ENCODE measurements at regions not wholly inside any gene's neighbourhood (a gene's known extent, or its start where the extent isn't known, plus 50 kb on each side); places are given as distances from the start of the nearest gene placed in this dataset.
A peak's percentile ranks its signal among the peaks of the same experiment; 100 is the strongest.

GRCh38 chr1:200248541-200248940, 161.3 kb downstream of the ZNF281 start:
- no peak for DNase-seq

GRCh38 chr1:200247518-200247917, 162.3 kb downstream of the ZNF281 start:
- no peak for DNase-seq

DNA sequence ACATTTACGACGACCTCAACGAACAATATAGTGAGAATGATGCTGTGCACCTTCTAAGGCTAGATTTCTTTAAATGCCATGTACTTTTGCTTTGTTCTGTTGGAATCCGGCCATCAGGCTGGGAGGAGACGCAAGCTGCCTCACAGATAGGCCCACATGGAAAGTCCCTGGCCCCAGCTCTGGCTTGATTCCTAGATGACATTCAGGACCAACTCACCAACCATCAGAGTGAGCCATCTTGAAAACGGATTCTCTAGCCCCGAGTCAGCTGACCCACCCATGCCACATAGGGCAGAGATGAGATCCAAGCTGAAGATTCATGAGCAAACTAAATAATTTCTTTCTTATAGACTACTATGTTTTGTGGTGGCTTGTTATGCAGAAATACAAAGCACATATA, 164.4 kb downstream of the ZNF281 start:
- DNase-seq, result no peak

- DNase-seq, result peak; percentile 51
These were observed 166.8 kb downstream of the ZNF281 start for GRCh38 chr1:200243042-200243437.

DNA sequence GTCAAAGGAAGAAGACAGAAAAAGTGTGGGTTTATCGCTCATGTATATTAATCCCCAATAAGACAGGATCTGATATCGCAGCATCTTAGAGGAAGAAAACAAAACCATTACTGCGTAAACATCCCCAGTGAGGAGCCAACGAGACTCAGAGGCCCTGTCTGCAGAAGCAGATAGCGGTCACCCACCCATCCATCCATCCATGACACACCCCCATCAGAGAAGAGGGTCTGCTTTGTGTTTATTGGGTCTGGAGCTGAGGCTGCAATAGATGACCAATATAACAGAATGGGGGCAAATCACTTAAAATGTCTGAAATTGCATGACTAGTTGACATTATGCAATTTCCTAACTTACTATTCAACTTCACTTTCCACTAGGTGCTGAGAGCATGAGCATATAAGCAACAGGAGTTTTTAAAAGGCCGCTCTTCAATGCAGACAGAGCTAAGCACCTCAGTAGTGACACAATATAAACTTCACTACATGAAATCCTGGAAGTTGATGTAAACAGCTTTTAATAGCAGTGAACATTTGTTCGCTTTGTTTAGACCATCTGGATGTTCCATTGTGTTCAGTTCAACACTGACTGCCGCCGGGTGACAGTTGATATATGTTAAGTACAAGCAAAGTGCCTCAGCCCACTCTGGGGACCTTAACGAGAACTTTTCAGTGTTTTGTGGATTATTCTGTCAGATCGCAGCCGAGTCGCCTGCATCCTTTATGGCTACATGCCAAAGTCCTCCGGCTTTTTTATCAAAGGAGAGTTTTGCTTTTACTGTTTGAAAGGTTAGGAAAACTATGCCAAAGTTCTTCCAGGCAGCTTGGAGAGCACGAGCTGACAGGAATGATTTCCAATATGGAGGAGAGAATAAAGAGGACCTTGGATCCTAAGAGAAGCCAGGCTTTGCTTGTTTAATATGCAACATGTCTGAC, 167.5 kb downstream of the ZNF281 start:
- DNase-seq, result peak; percentile 51

DNA sequence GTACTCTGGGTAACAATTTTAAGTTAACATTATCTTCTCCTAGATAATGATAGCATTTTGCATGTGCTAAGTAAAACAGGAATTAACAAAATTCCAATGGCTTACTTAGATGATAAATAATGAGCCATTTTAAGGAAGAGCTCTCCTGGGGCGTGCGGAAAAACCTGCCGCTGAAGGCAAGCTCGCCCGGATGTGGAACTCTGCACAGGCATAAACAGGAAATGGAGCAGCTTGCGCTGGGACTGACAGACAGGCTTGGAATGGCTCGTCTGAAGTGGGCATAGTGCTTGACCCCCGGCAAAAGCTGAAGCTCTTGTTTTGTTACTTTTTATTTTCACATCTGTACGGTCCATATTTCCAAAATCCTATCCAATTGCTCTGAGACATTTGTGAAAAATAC, 169.2 kb downstream of the ZNF281 start:
- no peak for DNase-seq

- DNase-seq, result no peak
These were observed 171.5 kb downstream of the ZNF281 start for GRCh38 chr1:200238311-200238710.

DNA sequence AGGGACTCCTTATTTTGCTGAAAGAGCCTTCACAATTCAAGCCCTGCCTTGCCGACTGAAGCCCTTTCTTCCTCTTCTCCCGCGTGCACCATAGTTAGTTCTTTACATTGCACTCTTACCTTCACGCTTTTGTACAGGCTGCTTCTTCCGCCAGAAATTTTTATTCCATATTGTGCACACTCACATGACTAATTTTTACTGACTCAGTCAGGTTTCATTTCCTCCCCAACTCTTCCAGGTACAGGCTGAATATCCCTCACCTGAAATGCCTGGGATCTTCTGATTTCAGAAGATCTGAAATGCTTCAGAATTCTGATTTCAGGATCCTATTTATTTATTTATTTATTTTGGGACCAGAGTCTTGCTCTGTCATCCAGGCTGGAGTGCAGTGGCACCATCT, 172.8 kb downstream of the ZNF281 start:
- no peak for DNase-seq

- no peak for DNase-seq
These were observed 174.9 kb downstream of the ZNF281 start for GRCh38 chr1:200234938-200235337.

DNA sequence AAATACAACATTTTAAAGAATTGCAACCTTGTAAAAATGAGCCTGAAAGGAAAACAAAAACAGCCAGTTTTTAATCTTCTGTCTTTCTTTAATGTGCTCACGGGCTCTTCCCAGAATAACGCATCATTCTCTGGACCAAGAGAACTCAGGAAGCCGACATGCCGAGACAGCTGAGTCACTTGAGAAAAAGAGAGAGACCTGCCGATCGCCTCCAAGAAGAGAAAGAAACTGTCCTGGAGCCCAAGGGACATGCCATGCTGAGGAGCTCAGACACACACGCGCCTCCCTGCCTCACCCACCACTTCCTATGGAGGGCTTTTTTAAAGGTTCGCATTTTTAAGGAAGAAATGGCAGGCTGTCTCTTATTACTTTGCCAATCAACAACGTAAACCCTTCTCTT, 176.4 kb downstream of the ZNF281 start:
- no peak for DNase-seq

DNA sequence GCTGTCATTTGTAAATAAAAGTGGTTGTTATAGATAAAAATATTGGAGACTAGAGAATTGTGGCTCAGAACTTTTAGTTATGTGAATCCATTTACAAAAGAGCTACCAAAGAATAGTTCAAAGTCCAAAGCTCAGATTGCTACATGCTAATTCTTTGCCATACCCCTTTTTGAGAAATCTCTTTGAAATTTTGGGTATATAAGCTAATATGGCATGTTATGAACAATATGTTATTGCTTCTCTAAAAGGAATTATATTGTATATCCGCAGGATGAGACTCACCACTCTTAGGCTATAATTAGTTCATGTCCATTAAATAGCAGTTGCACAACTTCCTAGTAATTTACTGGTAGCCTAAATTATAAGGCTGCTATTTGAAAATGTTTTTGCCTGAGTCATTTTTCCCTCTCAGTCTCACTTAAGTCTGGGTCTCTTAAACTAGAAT, 178.0 kb downstream of the ZNF281 start:
- DNase-seq, result no peak

GRCh38 chr1:200230671-200231070, 179.2 kb downstream of the ZNF281 start:
- DNase-seq, result no peak

GRCh38 chr1:200228486-200228885, 181.3 kb downstream of the ZNF281 start:
- no peak for DNase-seq

GRCh38 chr1:200228081-200228480, 181.8 kb downstream of the ZNF281 start:
- DNase-seq, result no peak
